Bronchial epithelial cell (primary cell): ENCODE measurements at regions not wholly inside any gene's neighbourhood (a gene's known extent, or its start where the extent isn't known, plus 50 kb on each side); places are given as distances from the start of the nearest gene placed in this dataset.

Source experiments
- DNase-seq: peaks from one replicate; pipeline ENCODE4 v3.0.0-alpha.2; 2010; ENCODE audit warnings: low read depth
- FAIRE-seq: peaks from 2 replicates; lab custom pipeline; 2011; peaks lifted over from hg19 to GRCh38; lab: Jason Lieb, UNC
- H3K27me3 ChIP-seq: 2 replicates; pipeline ENCODE4 v1.5.1; 2011; ENCODE audit warnings: low read length; ENCODE audit not compliant: control insufficient read depth, insufficient read depth
- H3K36me3 ChIP-seq: 2 replicates; pipeline ENCODE4 v1.5.1; 2011; ENCODE audit warnings: low read length; ENCODE audit not compliant: control insufficient read depth, insufficient read depth
- H3K4me3 ChIP-seq: 2 replicates; pipeline ENCODE4 v1.5.1; 2011; ENCODE audit warnings: mild to moderate bottlenecking, low read depth, low read length, control low read depth
- TF ChIP-seq, protein P1 (sequence below): IDR thresholded peaks from 2 replicates; pipeline ENCODE4 v1.5.1; 2011; ENCODE audit warnings: mild to moderate bottlenecking, moderate library complexity, low read length, control low read depth, inconsistent platforms; ENCODE audit not compliant: insufficient read depth, severe bottlenecking

DNA sequence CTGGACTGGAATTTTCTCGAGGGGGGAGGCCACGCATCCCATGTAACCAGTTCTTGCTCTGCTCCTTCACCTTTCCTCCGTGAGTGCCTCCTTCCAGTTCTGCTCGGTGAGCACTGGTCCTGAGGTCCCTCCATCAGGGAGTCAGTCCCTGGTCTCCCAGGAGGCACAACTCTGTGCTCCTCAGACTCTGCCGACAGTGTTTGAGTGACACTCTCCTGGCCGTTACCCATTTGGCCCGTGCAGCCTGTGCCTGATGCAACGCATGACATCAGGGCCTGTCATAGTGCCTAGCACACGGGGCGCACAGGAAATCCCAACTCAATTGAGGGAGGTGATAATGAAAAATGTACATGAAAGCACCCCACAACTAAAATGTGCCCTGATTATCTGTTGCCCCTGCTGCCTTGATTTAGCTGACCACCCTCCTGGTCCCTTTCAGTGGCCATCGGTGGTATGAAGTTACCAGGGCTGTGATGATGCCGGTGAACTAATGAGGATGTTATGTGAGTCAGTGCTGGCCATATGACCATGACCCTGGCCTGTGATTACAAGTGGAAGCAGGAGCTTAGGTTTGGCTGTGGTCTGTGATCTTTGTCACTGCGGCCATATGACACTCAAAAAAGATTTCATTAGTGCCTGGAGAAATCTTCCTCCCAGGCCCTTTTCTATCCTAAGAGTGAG lies 144.6 kb downstream of the TDRD15 start:
- Histone ChIP-seq H3K36me3 (no peaks in the 10 kb centered on the region), H3K4me3 (no peak overlapping the region), H3K27me3 (no peaks in the 10 kb centered on the region)
- DNase-seq, result no peak
- TF ChIP-seq, protein P1, sequence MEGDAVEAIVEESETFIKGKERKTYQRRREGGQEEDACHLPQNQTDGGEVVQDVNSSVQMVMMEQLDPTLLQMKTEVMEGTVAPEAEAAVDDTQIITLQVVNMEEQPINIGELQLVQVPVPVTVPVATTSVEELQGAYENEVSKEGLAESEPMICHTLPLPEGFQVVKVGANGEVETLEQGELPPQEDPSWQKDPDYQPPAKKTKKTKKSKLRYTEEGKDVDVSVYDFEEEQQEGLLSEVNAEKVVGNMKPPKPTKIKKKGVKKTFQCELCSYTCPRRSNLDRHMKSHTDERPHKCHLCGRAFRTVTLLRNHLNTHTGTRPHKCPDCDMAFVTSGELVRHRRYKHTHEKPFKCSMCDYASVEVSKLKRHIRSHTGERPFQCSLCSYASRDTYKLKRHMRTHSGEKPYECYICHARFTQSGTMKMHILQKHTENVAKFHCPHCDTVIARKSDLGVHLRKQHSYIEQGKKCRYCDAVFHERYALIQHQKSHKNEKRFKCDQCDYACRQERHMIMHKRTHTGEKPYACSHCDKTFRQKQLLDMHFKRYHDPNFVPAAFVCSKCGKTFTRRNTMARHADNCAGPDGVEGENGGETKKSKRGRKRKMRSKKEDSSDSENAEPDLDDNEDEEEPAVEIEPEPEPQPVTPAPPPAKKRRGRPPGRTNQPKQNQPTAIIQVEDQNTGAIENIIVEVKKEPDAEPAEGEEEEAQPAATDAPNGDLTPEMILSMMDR, result no peak
- FAIRE-seq, result no peak

DNA sequence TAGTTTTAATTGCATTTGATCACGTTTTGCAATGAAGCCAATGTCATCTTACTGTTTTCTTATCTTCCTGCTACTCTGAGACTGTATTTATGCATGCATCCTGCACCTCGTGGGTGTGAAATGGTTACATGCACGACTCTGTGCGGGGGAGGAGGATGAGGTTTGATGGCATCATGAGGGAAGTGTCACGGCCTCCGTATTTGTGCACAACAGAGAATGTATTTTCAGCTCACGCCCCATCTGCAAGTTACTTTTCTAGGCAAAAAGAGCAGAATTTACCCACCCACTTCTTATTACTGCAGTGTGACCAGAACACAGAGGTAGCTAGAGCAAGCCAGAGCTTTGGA lies 145.1 kb downstream of the TDRD15 start:
- DNase-seq (no peak), FAIRE-seq (no peak)
- no peaks in the 10 kb centered on the region for H3K27me3 ChIP-seq
- TF ChIP-seq, protein P1, result no peak
- no peaks in the 10 kb centered on the region for H3K36me3 ChIP-seq
- no peak overlapping the region for H3K4me3 ChIP-seq

DNA sequence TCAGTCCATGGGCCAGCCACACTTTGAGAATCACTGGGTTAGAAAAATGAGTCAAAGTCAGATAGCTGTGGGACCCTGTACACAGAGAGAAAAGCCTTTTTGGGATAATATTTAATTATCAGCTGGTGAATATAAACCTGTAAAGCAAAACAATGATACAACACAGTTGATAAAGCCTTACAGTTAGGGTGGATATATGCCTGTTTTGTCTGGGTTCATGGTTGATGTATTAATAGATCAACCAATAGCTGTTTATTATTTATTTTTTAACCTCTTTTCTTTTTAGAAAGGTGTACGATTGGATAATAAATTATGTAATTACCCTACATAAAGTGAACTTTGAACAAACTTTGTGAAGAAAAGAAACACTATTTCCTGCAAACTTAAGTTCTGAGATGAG lies 145.6 kb downstream of the TDRD15 start:
- TF ChIP-seq, protein P1, result no peak
- no peak for FAIRE-seq
- no peak overlapping the region for H3K4me3 ChIP-seq
- DNase-seq, result no peak
- H3K36me3 ChIP-seq, result no peaks in the 10 kb centered on the region
- H3K27me3 ChIP-seq, result no peaks in the 10 kb centered on the region

DNA sequence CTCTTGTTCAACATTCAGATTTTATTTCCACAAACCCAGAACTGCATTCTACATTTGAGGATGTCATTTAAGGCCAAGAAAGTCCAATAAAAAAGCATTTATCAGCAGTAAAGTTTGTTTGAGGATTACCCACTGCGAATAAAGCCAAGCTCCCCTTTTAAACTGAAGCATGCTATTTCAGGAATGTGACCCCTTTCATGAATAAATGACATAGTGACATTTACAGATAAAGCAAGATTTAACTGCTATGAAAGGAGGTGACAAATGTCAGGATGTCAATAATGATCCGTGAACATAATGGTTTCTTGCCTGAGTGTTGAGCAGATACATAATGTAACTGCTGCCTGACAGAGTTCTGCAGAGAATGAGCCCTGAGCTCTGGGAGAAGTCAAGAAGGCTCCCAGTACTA lies 146.3 kb downstream of the TDRD15 start:
- no peak overlapping the region for H3K4me3 ChIP-seq
- TF ChIP-seq, protein P1, result no peak
- no peaks in the 10 kb centered on the region for H3K36me3 ChIP-seq
- DNase-seq (no peak), FAIRE-seq (no peak)
- no peaks in the 10 kb centered on the region for H3K27me3 ChIP-seq

DNA sequence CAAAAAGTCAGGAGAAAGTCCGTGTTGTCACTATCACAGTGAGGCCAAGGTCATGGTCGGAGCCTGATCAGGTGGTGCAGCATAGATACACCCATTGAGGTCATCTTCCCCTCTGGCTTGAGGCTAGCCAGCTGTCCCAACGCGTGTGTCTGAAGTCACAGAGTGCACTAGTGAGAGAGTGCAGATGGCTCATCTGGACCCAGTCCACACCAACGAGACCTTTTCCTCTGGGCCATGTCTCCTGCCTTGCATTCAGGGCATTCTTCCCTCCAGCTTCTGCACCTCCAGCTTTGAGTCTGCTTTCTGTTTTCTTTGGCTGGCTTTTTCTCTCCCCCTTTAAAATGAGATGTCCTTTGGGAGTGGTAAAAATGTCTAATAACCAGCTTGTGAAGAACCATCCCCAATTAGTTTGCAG lies 146.9 kb downstream of the TDRD15 start:
- H3K36me3 ChIP-seq, result no peaks in the 10 kb centered on the region
- TF ChIP-seq, protein P1, result no peak
- H3K27me3 ChIP-seq, result no peaks in the 10 kb centered on the region
- FAIRE-seq, result no peak
- no peak for DNase-seq
- no peak overlapping the region for H3K4me3 ChIP-seq

DNA sequence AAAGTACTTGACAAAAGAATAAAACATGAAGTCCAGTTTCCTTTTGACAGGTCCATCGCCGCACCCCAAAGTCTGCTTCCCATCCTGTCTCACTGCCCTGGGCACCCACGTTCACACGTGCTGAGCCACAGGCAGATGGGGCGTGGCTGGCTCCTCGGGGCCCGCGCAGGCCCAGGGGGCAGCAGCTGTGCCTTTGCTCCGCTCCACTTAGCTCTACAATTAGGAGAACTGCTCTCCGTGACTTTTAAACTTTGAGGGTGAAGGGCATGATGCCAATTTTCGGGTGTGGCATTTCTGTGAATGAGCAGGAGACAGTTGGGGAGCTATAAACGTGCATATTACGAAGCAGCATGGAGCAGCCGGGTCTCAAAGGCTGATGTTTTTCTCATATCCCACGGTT lies 152.4 kb downstream of the TDRD15 start:
- Histone ChIP-seq H3K4me3 (no peak overlapping the region), H3K27me3 (no peaks in the 10 kb centered on the region), H3K36me3 (no peaks in the 10 kb centered on the region)
- FAIRE-seq (no peak), DNase-seq (no peak)
- TF ChIP-seq, protein P1, result no peak
